Endothelial cell of umbilical vein (primary cell): ENCODE measurements at regions not wholly inside any gene's neighbourhood (a gene's known extent, or its start where the extent isn't known, plus 50 kb on each side); places are given as distances from the start of the nearest gene placed in this dataset.

ENCODE experiments used
- BruUV-seq: library from RNA; stranded (reverse); fragments of 400-500 nt; replicated peaks from 2 replicates; lab custom pipeline; 2021; lab: Mats Ljungman, UMichigan
- CTCF ChIA-PET: fragments of 300-600, 350-600 bp; sonication (Branson Sonifier 250); formaldehyde crosslinking; loops from one replicate; lab custom pipeline; 2021; ENCODE audit warnings: antibody characterized with exemption, inconsistent platforms; lab: Charles Lee
- POLR2A ChIA-PET: fragments of 300-600, 350-600 bp; sonication (Branson Sonifier 250); formaldehyde crosslinking; loops from one replicate; lab custom pipeline; 2021; ENCODE audit warnings: antibody characterized with exemption, inconsistent platforms; lab: Charles Lee
- DNase-seq: peaks from one replicate; pipeline ENCODE4 v3.0.0-alpha.2; 2011; ENCODE audit warnings: low read depth, low spot score
- FAIRE-seq: peaks from 2 replicates; lab custom pipeline; 2011; peaks lifted over from hg19 to GRCh38; lab: Jason Lieb, UNC
- H2AFZ ChIP-seq: 2 replicates; pipeline ENCODE4 v1.6.0; 2012; ENCODE audit warnings: low read depth, low read length, control low read depth, inconsistent platforms
- H3K27ac ChIP-seq: 2 replicates; pipeline ENCODE4 v1.5.1; 2011; ENCODE audit warnings: low read depth, mild to moderate bottlenecking, control low read depth, low read length, moderate library complexity; ENCODE audit not compliant: insufficient read depth
- H3K27me3 ChIP-seq, 2 experiments: 2 replicates each; pipeline versions ENCODE4 v1.6.0 to v1.6.1; 2011; ENCODE audit warnings: low read length in 2 of 2, mixed read lengths in 1 of 2; ENCODE audit not compliant: control insufficient read depth in 2 of 2, insufficient read depth in 2 of 2
- H3K36me3 ChIP-seq, 2 experiments: 2 replicates in 1 of 2; 3 replicates in 1 of 2; pipeline ENCODE4 v1.5.1; 2011; ENCODE audit warnings: low read length in 2 of 2, mild to moderate bottlenecking in 1 of 2, moderate library complexity in 1 of 2; ENCODE audit not compliant: control insufficient read depth in 2 of 2, insufficient read depth in 2 of 2; ENCODE audit errors: extremely low read depth in 1 of 2
- H3K4me1 ChIP-seq: 3 replicates; pipeline ENCODE4 v1.5.1; 2011; ENCODE audit warnings: mild to moderate bottlenecking, low read length; ENCODE audit not compliant: control insufficient read depth, insufficient read depth; ENCODE audit errors: extremely low read depth
- H3K4me2 ChIP-seq: 2 replicates; pipeline ENCODE4 v1.6.1; 2011; ENCODE audit warnings: low read length, control low read depth, mixed read lengths; ENCODE audit not compliant: insufficient read depth
- H3K4me3 ChIP-seq, 3 experiments: fragments of 200-600 bp in 1 of 3; sonication (generic), shearing (Covaris generic) in 1 of 3; replicated peaks in 1 of 3; 2 replicates each; pipeline ENCODE4 v1.5.1; 2011 to 2016; ENCODE audit warnings: control low read depth in 3 of 3, low read length in 3 of 3, mild to moderate bottlenecking in 2 of 3, inconsistent platforms in 1 of 3, low read depth in 1 of 3, moderate library complexity in 1 of 3; ENCODE audit not compliant: insufficient read depth in 1 of 3
- H3K79me2 ChIP-seq: 2 replicates; pipeline ENCODE4 v1.6.0; 2012; ENCODE audit warnings: low read length, inconsistent platforms; ENCODE audit not compliant: control insufficient read depth, insufficient read depth
- H3K9ac ChIP-seq: replicated peaks from 2 replicates; pipeline ENCODE3; 2011; ENCODE audit warnings: low read length, control low read depth; ENCODE audit not compliant: insufficient read depth; ENCODE audit errors: extremely low read depth
- H3K9me1 ChIP-seq: replicated peaks from 3 replicates; pipeline ENCODE4 v1.6.0; 2011; ENCODE audit warnings: mild to moderate bottlenecking, low read length; ENCODE audit not compliant: control insufficient read depth, insufficient read depth; ENCODE audit errors: extremely low read depth
- H3K9me3 ChIP-seq: replicated peaks from 2 replicates; pipeline ENCODE4 v1.5.1; 2012; ENCODE audit warnings: low read length, inconsistent platforms; ENCODE audit not compliant: control insufficient read depth, insufficient read depth
- H4K20me1 ChIP-seq: replicated peaks from 2 replicates; pipeline ENCODE3; 2011; ENCODE audit warnings: mild to moderate bottlenecking, low read length; ENCODE audit not compliant: control insufficient read depth, insufficient read depth; ENCODE audit errors: extremely low read depth
- EZH2 ChIP-seq: IDR thresholded peaks from 2 replicates; pipeline ENCODE4 v1.6.1; 2012; ENCODE audit warnings: borderline replicate concordance, low read depth, mild to moderate bottlenecking, moderate library complexity, low read length, inconsistent platforms; ENCODE audit not compliant: severe bottlenecking
- FOS ChIP-seq: IDR thresholded peaks from 2 replicates; pipeline ENCODE4 v1.6.1; 2011; ENCODE audit warnings: mild to moderate bottlenecking, low read length, moderate library complexity, borderline replicate concordance; ENCODE audit not compliant: insufficient read depth
- GATA2 ChIP-seq: IDR thresholded peaks from 2 replicates; pipeline ENCODE4 v1.7.0; 2011; ENCODE audit warnings: low read depth, mild to moderate bottlenecking, moderate library complexity, mixed read lengths, low read length; ENCODE audit not compliant: insufficient read length, insufficient read depth
- JUN ChIP-seq: IDR thresholded peaks from 2 replicates; pipeline ENCODE4 v1.6.1; 2011; ENCODE audit warnings: borderline replicate concordance, low read depth; ENCODE audit not compliant: insufficient read length, insufficient read depth
- MAX ChIP-seq: IDR thresholded peaks from 2 replicates; pipeline ENCODE4 v1.6.1; 2011; ENCODE audit not compliant: insufficient read depth, insufficient read length
- MYC ChIP-seq: IDR thresholded peaks from one replicate; pipeline ENCODE4 v1.6.1; 2011; ENCODE audit warnings: mild to moderate bottlenecking, low read depth, low read length
- POLR2A ChIP-seq: IDR thresholded peaks from 2 replicates; pipeline ENCODE4 v1.6.1; 2012; ENCODE audit warnings: low read depth, mild to moderate bottlenecking, control low read depth, low read length
- POLR2AphosphoS5 ChIP-seq: IDR thresholded peaks from 2 replicates; pipeline ENCODE4 v1.6.1; 2012; ENCODE audit warnings: low read depth, mild to moderate bottlenecking, control low read depth, low read length, moderate library complexity; ENCODE audit not compliant: insufficient read depth
- dilution Hi-C: fragments of 300-500 bp; cut with MboI; formaldehyde crosslinking; loops from one replicate; pipeline ENCODE4 v1.15.0; 2019; ENCODE audit warnings: low sequenced_read_pairs; ENCODE audit not compliant: extremely low pct_ligation_motif_present
- intact Hi-C: fragments of 100-400 bp; cut with micrococcal nuclease; formaldehyde crosslinking; loops from one replicate; pipeline ENCODE4 v1.10.0; 2022
- TF ChIP-seq, protein P1 (sequence below), 2 donors: IDR thresholded peaks; 1 replicate in 1 of 2; 2 replicates in 1 of 2; pipeline ENCODE4 v1.5.1; 2011; ENCODE audit warnings: low read length in 2 of 2, mild to moderate bottlenecking in 2 of 2, moderate library complexity in 2 of 2, control low read depth in 1 of 2, inconsistent platforms in 1 of 2, low read depth in 1 of 2; ENCODE audit not compliant: insufficient read depth in 1 of 2; ENCODE audit errors: extremely low read depth in 1 of 2

DNA sequence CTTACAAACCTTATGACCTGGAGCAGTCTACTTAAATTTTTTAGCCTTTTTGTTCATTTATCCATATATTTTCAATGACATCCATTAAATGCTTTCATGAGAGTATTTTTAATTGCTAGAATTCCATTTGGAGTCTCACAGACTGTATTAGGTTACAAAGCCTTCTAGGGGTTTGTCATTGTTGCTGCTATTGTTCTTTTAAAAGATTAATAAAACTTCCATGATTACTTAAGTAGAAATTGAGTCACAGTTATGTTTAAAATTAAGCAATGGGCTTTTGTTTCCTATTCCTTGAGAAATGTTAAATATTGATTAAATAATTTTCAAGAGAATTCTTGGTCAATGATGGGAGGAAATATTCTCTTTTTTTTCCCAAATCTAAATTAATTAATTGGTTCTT lies 1408.4 kb upstream of the RAG2 start:
- no peaks in the 10 kb centered on the region for H3K27me3 ChIP-seq
- H3K4me3 ChIP-seq: no peak overlapping the region
- no peaks in the 10 kb centered on the region for H3K79me2 ChIP-seq
- TF ChIP-seq POLR2A: no peak
- TF ChIP-seq EZH2: no peak
- TF ChIP-seq MYC: no peak
- TF ChIP-seq GATA2: no peak
- no peak for TF ChIP-seq POLR2AphosphoS5
- no peak for TF ChIP-seq JUN
- TF ChIP-seq, protein P1, sequence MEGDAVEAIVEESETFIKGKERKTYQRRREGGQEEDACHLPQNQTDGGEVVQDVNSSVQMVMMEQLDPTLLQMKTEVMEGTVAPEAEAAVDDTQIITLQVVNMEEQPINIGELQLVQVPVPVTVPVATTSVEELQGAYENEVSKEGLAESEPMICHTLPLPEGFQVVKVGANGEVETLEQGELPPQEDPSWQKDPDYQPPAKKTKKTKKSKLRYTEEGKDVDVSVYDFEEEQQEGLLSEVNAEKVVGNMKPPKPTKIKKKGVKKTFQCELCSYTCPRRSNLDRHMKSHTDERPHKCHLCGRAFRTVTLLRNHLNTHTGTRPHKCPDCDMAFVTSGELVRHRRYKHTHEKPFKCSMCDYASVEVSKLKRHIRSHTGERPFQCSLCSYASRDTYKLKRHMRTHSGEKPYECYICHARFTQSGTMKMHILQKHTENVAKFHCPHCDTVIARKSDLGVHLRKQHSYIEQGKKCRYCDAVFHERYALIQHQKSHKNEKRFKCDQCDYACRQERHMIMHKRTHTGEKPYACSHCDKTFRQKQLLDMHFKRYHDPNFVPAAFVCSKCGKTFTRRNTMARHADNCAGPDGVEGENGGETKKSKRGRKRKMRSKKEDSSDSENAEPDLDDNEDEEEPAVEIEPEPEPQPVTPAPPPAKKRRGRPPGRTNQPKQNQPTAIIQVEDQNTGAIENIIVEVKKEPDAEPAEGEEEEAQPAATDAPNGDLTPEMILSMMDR (IDR thresholded peaks at IDR 0.05; ENCODE audit: extremely low read depth in 1 of 2, insufficient read depth in 1 of 2, low read depth in 1 of 2, low read length in 2 of 2): no peak
- no peak for TF ChIP-seq MAX
- TF ChIP-seq FOS: no peak
- BruUV-seq: no TSS peak
- dilution Hi-C loops: no loop called here
- no peaks in the 10 kb centered on the region for H3K9me1 ChIP-seq
- peak; percentile 4 for DNase-seq
- H3K9ac ChIP-seq: no peak overlapping the region
- FAIRE-seq: no peak
- intact Hi-C loops: no loop called here
- no peak overlapping the region for H2AFZ ChIP-seq
- no peak overlapping the region for H3K4me2 ChIP-seq
- no peaks in the 10 kb centered on the region for H3K36me3 ChIP-seq
- peaks cover 26% of the 10 kb centered on the region for H3K4me1 ChIP-seq
- no peaks in the 10 kb centered on the region for H4K20me1 ChIP-seq
- CTCF ChIA-PET: no interaction called here
- no peaks in the 10 kb centered on the region for H3K9me3 ChIP-seq
- H3K27ac ChIP-seq: no peak overlapping the region
- POLR2A ChIA-PET: no interaction called here
